IgD-negative memory B cell (primary cell): ENCODE measurements at regions not wholly inside any gene's neighbourhood (a gene's known extent, or its start where the extent isn't known, plus 50 kb on each side); places are given as distances from the start of the nearest gene placed in this dataset.

ENCODE experiments used
- H3K27ac Mint-ChIP-seq, 3 donors: one replicate each; pipeline ENCODE4 v1.8.0; 2020 to 2022; ENCODE audit warnings: mild to moderate bottlenecking in 3 of 3, mixed read lengths in 3 of 3, moderate library complexity in 1 of 3
- H3K27me3 Mint-ChIP-seq: one replicate; pipeline ENCODE4 v1.8.0; 2021; ENCODE audit warnings: mixed read lengths
- H3K36me3 Mint-ChIP-seq: one replicate; pipeline ENCODE4 v1.8.0; 2020; ENCODE audit warnings: mild to moderate bottlenecking, mixed read lengths
- H3K4me1 Mint-ChIP-seq, 3 donors: one replicate each; pipeline ENCODE4 v1.8.0; 2020 to 2022; ENCODE audit warnings: mixed read lengths in 3 of 3, mild to moderate bottlenecking in 1 of 3
- H3K4me3 Mint-ChIP-seq, 4 donors: one replicate each; pipeline ENCODE4 v1.8.0; 2020 to 2022; ENCODE audit warnings: mild to moderate bottlenecking in 4 of 4, mixed read lengths in 4 of 4, moderate library complexity in 3 of 4
- H3K9me3 Mint-ChIP-seq, 3 donors: one replicate each; pipeline ENCODE4 v1.8.0; 2020 to 2021; ENCODE audit warnings: mixed read lengths in 3 of 3, mild to moderate bottlenecking in 1 of 3

- H3K4me3 Mint-ChIP-seq = no peak overlapping the region
- H3K9me3 Mint-ChIP-seq = peaks cover 1 to 5% (median 5%) of the 10 kb centered on the region in 3 donors
- H3K27me3 Mint-ChIP-seq = no peaks in the 10 kb centered on the region
- no peak overlapping the region for H3K27ac Mint-ChIP-seq
- no peaks in the 10 kb centered on the region for H3K36me3 Mint-ChIP-seq
- peaks cover 0 to 2% (median 0%) of the 10 kb centered on the region in 3 donors for H3K4me1 Mint-ChIP-seq
Observed at GRCh38 chr2:2664989-2665833, 334.1 kb upstream of the MYT1L start.

GRCh38 chr2:2663401-2664036, 332.4 kb upstream of the MYT1L start:
- Mint-ChIP-seq H3K4me1 (peaks cover 0 to 2% (median 0%) of the 10 kb centered on the region in 3 donors), H3K27ac (no peak overlapping the region), H3K27me3 (no peaks in the 10 kb centered on the region), H3K36me3 (no peaks in the 10 kb centered on the region), H3K4me3 (no peak overlapping the region), H3K9me3 (peaks cover 7 to 9% (median 7%) of the 10 kb centered on the region in 3 donors)

GRCh38 chr2:2662847-2663356, 331.8 kb upstream of the MYT1L start:
- no peak overlapping the region for H3K4me3 Mint-ChIP-seq
- no peaks in the 10 kb centered on the region for H3K27me3 Mint-ChIP-seq
- peaks cover 7 to 15% (median 10%) of the 10 kb centered on the region in 3 donors for H3K9me3 Mint-ChIP-seq
- H3K27ac Mint-ChIP-seq = no peak overlapping the region
- peaks cover 0 to 4% (median 0%) of the 10 kb centered on the region in 3 donors for H3K4me1 Mint-ChIP-seq
- no peaks in the 10 kb centered on the region for H3K36me3 Mint-ChIP-seq

GRCh38 chr2:2662037-2662846, 331.2 kb upstream of the MYT1L start:
- Mint-ChIP-seq H3K9me3 (peaks cover 7 to 17% (median 10%) of the 10 kb centered on the region in 3 donors), H3K4me1 (peaks cover 0 to 4% (median 0%) of the 10 kb centered on the region in 3 donors), H3K4me3 (no peak overlapping the region), H3K27ac (no peak overlapping the region), H3K27me3 (no peaks in the 10 kb centered on the region), H3K36me3 (no peaks in the 10 kb centered on the region)

- no peaks in the 10 kb centered on the region for H3K36me3 Mint-ChIP-seq
- no peak overlapping the region for H3K27ac Mint-ChIP-seq
- H3K9me3 Mint-ChIP-seq = peaks cover 7 to 17% (median 10%) of the 10 kb centered on the region in 3 donors
- H3K4me1 Mint-ChIP-seq = peaks cover 0 to 5% (median 0%) of the 10 kb centered on the region in 3 donors
- no peaks in the 10 kb centered on the region for H3K27me3 Mint-ChIP-seq
- peak overlapping the region in 1 of 4 donors; percentile 57 for H3K4me3 Mint-ChIP-seq
Observed at GRCh38 chr2:2660789-2661355, 329.8 kb upstream of the MYT1L start.

- H3K27ac Mint-ChIP-seq = no peak overlapping the region
- H3K9me3 Mint-ChIP-seq = peaks cover 7 to 17% (median 10%) of the 10 kb centered on the region in 3 donors
- no peak overlapping the region for H3K4me3 Mint-ChIP-seq
- no peaks in the 10 kb centered on the region for H3K36me3 Mint-ChIP-seq
- H3K27me3 Mint-ChIP-seq = no peaks in the 10 kb centered on the region
- peaks cover 0 to 3% (median 0%) of the 10 kb centered on the region in 3 donors for H3K4me1 Mint-ChIP-seq
Observed at GRCh38 chr2:2657121-2657962, 326.3 kb upstream of the MYT1L start.

GRCh38 chr2:2656115-2657011, 325.3 kb upstream of the MYT1L start:
- Mint-ChIP-seq H3K27ac (peak overlapping the region in 1 of 3 donors; percentile 46), H3K36me3 (no peaks in the 10 kb centered on the region), H3K9me3 (peaks cover 10 to 17% (median 10%) of the 10 kb centered on the region in 3 donors), H3K4me3 (no peak overlapping the region), H3K4me1 (peaks cover 0 to 3% (median 0%) of the 10 kb centered on the region in 3 donors), H3K27me3 (no peaks in the 10 kb centered on the region)

- no peak overlapping the region for H3K4me3 Mint-ChIP-seq
- H3K4me1 Mint-ChIP-seq = peaks cover 0 to 3% (median 0%) of the 10 kb centered on the region in 3 donors
- H3K36me3 Mint-ChIP-seq = no peaks in the 10 kb centered on the region
- H3K27ac Mint-ChIP-seq = no peak overlapping the region
- peaks cover 6 to 16% (median 10%) of the 10 kb centered on the region in 3 donors for H3K9me3 Mint-ChIP-seq
- no peaks in the 10 kb centered on the region for H3K27me3 Mint-ChIP-seq
Observed at GRCh38 chr2:2655453-2656114, 324.5 kb upstream of the MYT1L start.

GRCh38 chr2:2653231-2653630, 322.2 kb upstream of the MYT1L start:
- Mint-ChIP-seq H3K27ac (no peak overlapping the region), H3K4me1 (peaks cover 0 to 2% (median 0%) of the 10 kb centered on the region in 3 donors), H3K9me3 (peaks cover 3 to 6% (median 5%) of the 10 kb centered on the region in 3 donors), H3K4me3 (no peak overlapping the region), H3K36me3 (no peaks in the 10 kb centered on the region), H3K27me3 (no peaks in the 10 kb centered on the region)

GRCh38 chr2:2650608-2651375, 319.7 kb upstream of the MYT1L start:
- no peaks in the 10 kb centered on the region for H3K27me3 Mint-ChIP-seq
- peaks cover 0 to 9% (median 4%) of the 10 kb centered on the region in 3 donors for H3K9me3 Mint-ChIP-seq
- H3K4me3 Mint-ChIP-seq = no peak overlapping the region
- H3K36me3 Mint-ChIP-seq = no peaks in the 10 kb centered on the region
- H3K27ac Mint-ChIP-seq = no peak overlapping the region
- no peaks in the 10 kb centered on the region for H3K4me1 Mint-ChIP-seq

- H3K36me3 Mint-ChIP-seq = no peaks in the 10 kb centered on the region
- no peak overlapping the region for H3K27ac Mint-ChIP-seq
Observed at GRCh38 chr2:2649109-2650072, 318.3 kb upstream of the MYT1L start.

More at GRCh38 chr2:2649109-2650072, 318.3 kb upstream of the MYT1L start:
- Mint-ChIP-seq H3K4me3 (no peak overlapping the region), H3K9me3 (peaks cover 0 to 9% (median 4%) of the 10 kb centered on the region in 3 donors), H3K27me3 (no peaks in the 10 kb centered on the region), H3K4me1 (no peaks in the 10 kb centered on the region)
